ENCODE measurements at regions not wholly inside any gene's neighbourhood (a gene's known extent, or its start where the extent isn't known, plus 50 kb on each side); places are given as distances from the start of the nearest gene placed in this dataset.

- no peak overlapping the region for H2BK120ac ChIP-seq (ENCODE audit: low read depth, low read length)
- no peaks in the 10 kb centered on the region for H3K79me1 ChIP-seq (ENCODE audit: low read depth in 1 of 2, low read length in 2 of 2)
- H4K20me1 ChIP-seq (ENCODE audit: insufficient read depth, low read length), result no peaks in the 10 kb centered on the region
- no peak overlapping the region for H3K14ac ChIP-seq (replicated peaks; ENCODE audit: low read depth, low read length)
- CTCF ChIA-PET, result interaction anchor here (0.7 kb wide), 1 partner anchor 206 kb away, joined by 3 read pairs; no protein-coding TSS in a partner anchor
- H3K23ac ChIP-seq (ENCODE audit: low read depth, low read length), result no peak overlapping the region
- H3K9me1 ChIP-seq (ENCODE audit: insufficient read depth, low read length), result no peaks in the 10 kb centered on the region
- no peak overlapping the region for H3K18ac ChIP-seq (ENCODE audit: low read depth, low read length)
- WGBS, 2 experiments (ENCODE audit: extremely low coverage in 2 of 2, insufficient read length in 1 of 2), result no CpG with 5 or more reads among the region's 7 CpGs
- intact Hi-C loops (cut with micrococcal nuclease) (loop anchor here (5.0 kb wide), 2 partner anchors 46 to 141 kb away; no protein-coding TSS in a partner anchor), dilution Hi-C loops (cut with HindIII; ENCODE audit: low sequenced_read_pairs, unreplicated experiment) (no loop called here), in situ Hi-C loops (cut with MboI; ENCODE audit: low sequenced_read_pairs) (no loop called here)
- H3K36me3 ChIP-seq (ENCODE audit: control insufficient read depth, insufficient read depth, low read length), result no peaks in the 10 kb centered on the region
- no TSS peak for BruUV-seq (replicated peaks)
- no peaks in the 10 kb centered on the region for H3K4me1 ChIP-seq (ENCODE audit: control insufficient read depth, insufficient read depth, low read length)
- H3K4me2 ChIP-seq (ENCODE audit: low read depth, low read length), result no peak overlapping the region
- H3K4ac ChIP-seq (ENCODE audit: low read depth, low read length), result no peak overlapping the region
- H3K4me3 ChIP-seq (ENCODE audit: insufficient read depth, low read depth, low read length), result no peak overlapping the region
- no peak overlapping the region for H2BK15ac ChIP-seq (ENCODE audit: low read depth, low read length)
- no peak overlapping the region for H4K5ac ChIP-seq (ENCODE audit: low read depth, low read length)
- no peak overlapping the region for H2BK20ac ChIP-seq (ENCODE audit: low read depth, low read length)
- H3K9ac ChIP-seq (ENCODE audit: low read depth, low read length), result no peak overlapping the region
- H3K27me3 ChIP-seq (ENCODE audit: control insufficient read depth, insufficient read depth, low read length), result no peaks in the 10 kb centered on the region
- TF ChIP-seq CTCF (conservative IDR thresholded peaks at IDR 0.05; ENCODE audit: low read depth, low read length), result no peak
- TF ChIP-seq CHD1 (IDR thresholded peaks at IDR 0.05; ENCODE audit: low read depth, low read length), result no peak
- no peak for TF ChIP-seq RCOR1 (IDR thresholded peaks at IDR 0.05; ENCODE audit: insufficient replicate concordance, low read length)
- no peak for TF ChIP-seq BHLHE40 (IDR thresholded peaks at IDR 0.05; ENCODE audit: low read depth, low read length)
- no peak for TF ChIP-seq MAFK (IDR thresholded peaks at IDR 0.05; ENCODE audit: low read depth, low read length)
- TF ChIP-seq POLR2A (IDR thresholded peaks at IDR 0.05; ENCODE audit: low read depth, low read length), result no peak
- TF ChIP-seq ELK1 (IDR thresholded peaks at IDR 0.05; ENCODE audit: borderline replicate concordance, low read depth, low read length), result no peak
- no peak for TF ChIP-seq MXI1 (IDR thresholded peaks at IDR 0.05; ENCODE audit: borderline replicate concordance, low read depth, low read length)
- TF ChIP-seq SMC3 (IDR thresholded peaks at IDR 0.05; ENCODE audit: low read depth, low read length), result no peak
- no peak for TF ChIP-seq RAD21 (IDR thresholded peaks at IDR 0.05; ENCODE audit: low read length)
- TF ChIP-seq NFE2L2 (IDR thresholded peaks at IDR 0.05; ENCODE audit: low read depth, low read length), result no peak
- H3K9me3 ChIP-seq (ENCODE audit: control insufficient read depth, insufficient read depth, low read length), result no peaks in the 10 kb centered on the region
- H2AK5ac ChIP-seq (ENCODE audit: low read depth, low read length), result no peak overlapping the region
- H4K91ac ChIP-seq (ENCODE audit: insufficient read depth, low read depth, low read length), result no peak overlapping the region
- POLR2A ChIA-PET (ENCODE audit: unreplicated experiment), result no interaction called here
- no peak overlapping the region for H4K8ac ChIP-seq (ENCODE audit: low read depth in 2 of 2, low read length in 2 of 2)
- no peak overlapping the region for H3K27ac ChIP-seq (ENCODE audit: insufficient read depth, low read length)
- no peak overlapping the region for H2AFZ ChIP-seq (replicated peaks; ENCODE audit: low read length, poor library complexity)
- no peak for DNase-seq
- no peak overlapping the region for H3K56ac ChIP-seq (ENCODE audit: extremely low read depth, insufficient read depth, low read length)
- H2BK5ac ChIP-seq (ENCODE audit: low read depth, low read length, poor library complexity, severe bottlenecking), result no peak overlapping the region
- H2AK9ac ChIP-seq (replicated peaks; ENCODE audit: low read depth, low read length, poor library complexity), result no peak overlapping the region
- no peak for ATAC-seq (ENCODE audit: low read depth)
Observed at GRCh38 chr6:27546522-27546921, 73.6 kb upstream of the ZNF184 start.

Data from IMR-90 (cell line).